AG09309 (cell line): ENCODE measurements at regions not wholly inside any gene's neighbourhood (a gene's known extent, or its start where the extent isn't known, plus 50 kb on each side); places are given as distances from the start of the nearest gene placed in this dataset.

Source experiments
- DNase-seq: peaks from one replicate; pipeline ENCODE4 v3.0.0-alpha.2; 2010; ENCODE audit warnings: low read depth
- H3K4me3 ChIP-seq: 2 replicates; pipeline ENCODE4 v1.5.1; 2011; ENCODE audit warnings: mild to moderate bottlenecking, low read depth, low read length, moderate library complexity; ENCODE audit not compliant: control insufficient read depth
- TF ChIP-seq, protein P1 (sequence below): IDR thresholded peaks from 2 replicates; pipeline ENCODE4 v1.5.1; 2011; ENCODE audit warnings: mild to moderate bottlenecking, low read depth, low read length, inconsistent platforms; ENCODE audit not compliant: insufficient read depth, control insufficient read depth; ENCODE audit errors: missing control alignments

DNA sequence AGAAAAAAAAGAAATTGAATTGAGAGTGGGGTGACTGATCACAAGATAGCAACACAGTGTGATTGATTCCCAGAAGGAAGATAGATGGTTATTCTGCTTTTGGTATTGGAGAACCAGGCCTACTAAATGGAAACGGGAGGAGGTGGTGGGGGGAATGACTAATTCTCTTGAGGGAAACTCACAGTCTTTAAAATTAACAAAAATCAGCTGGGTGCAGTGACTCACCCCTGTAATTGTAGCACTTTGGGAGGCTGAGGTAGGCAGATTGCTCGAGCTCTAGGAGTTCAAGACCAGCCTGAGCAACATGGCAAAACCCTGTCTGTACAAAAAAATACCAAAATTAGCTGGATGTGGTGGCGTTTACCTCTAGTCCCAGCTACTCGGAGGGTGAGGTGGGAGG, 134.6 kb upstream of the PDE4B start:
- no peak overlapping the region for H3K4me3 ChIP-seq
- TF ChIP-seq, protein P1, sequence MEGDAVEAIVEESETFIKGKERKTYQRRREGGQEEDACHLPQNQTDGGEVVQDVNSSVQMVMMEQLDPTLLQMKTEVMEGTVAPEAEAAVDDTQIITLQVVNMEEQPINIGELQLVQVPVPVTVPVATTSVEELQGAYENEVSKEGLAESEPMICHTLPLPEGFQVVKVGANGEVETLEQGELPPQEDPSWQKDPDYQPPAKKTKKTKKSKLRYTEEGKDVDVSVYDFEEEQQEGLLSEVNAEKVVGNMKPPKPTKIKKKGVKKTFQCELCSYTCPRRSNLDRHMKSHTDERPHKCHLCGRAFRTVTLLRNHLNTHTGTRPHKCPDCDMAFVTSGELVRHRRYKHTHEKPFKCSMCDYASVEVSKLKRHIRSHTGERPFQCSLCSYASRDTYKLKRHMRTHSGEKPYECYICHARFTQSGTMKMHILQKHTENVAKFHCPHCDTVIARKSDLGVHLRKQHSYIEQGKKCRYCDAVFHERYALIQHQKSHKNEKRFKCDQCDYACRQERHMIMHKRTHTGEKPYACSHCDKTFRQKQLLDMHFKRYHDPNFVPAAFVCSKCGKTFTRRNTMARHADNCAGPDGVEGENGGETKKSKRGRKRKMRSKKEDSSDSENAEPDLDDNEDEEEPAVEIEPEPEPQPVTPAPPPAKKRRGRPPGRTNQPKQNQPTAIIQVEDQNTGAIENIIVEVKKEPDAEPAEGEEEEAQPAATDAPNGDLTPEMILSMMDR, result no peak
- DNase-seq, result no peak

DNA sequence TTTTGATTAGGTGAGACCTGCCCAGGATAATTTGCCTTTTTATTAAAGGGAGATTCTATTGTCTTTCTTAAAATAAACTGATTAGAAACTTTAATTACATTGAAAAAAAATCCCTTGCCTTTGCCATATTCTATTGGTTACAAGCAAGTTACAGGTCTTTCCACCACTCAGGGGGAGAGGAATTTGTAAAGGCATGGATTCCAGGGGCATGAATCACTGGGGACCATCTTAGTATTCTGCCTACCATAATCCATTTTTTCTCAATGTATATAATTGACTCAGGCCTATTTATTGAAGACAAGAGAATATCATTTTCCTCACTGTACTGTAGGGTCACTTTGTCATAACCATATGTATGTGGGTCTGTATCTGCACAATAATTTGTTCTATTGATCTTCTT, 124.3 kb upstream of the PDE4B start:
- H3K4me3 ChIP-seq, result no peak overlapping the region
- DNase-seq, result no peak
- TF ChIP-seq, protein P1, result no peak

DNA sequence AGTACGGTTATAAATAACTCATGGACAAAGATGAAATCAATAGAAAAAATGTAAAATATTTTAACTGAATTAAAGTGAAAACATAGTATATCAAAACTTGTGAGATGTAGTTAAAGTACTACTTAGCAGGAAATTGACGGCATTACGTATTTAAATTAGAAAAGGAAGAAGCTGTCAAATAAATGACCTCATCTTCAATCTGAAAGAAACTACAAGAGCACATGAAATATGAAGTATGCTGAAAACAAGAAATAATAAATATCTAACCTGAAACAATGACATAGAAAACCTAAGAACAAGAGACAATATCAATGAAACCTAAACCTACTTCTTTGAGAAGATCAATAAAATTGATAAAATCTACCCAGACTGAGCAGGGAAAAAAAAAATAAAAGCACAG, 122.2 kb upstream of the PDE4B start:
- DNase-seq, result no peak
- TF ChIP-seq, protein P1, result no peak

DNA sequence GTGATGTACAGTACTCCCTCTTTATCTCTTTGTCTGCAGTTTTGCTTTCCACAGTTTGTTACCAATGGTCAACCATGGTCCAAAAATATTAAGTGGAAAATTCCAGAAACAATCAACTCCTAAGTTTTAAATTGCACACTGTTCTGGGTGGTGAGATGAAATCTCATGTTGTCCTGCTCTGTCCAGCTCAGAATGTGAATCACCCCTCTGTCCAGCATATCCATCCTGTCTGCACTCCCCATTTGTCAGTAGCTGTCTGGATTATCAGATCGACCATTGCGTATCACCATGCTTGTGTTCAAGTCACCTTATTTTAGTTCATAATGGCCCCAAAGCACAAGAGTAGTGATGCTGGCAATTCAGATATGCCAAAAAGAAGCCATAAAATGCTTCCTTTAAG, 118.2 kb upstream of the PDE4B start:
- no peak for DNase-seq
- TF ChIP-seq, protein P1, result no peak
- no peak overlapping the region for H3K4me3 ChIP-seq

More for the DNA sequence above, 122.2 kb upstream of the PDE4B start:
- H3K4me3 ChIP-seq, result no peak overlapping the region

DNA sequence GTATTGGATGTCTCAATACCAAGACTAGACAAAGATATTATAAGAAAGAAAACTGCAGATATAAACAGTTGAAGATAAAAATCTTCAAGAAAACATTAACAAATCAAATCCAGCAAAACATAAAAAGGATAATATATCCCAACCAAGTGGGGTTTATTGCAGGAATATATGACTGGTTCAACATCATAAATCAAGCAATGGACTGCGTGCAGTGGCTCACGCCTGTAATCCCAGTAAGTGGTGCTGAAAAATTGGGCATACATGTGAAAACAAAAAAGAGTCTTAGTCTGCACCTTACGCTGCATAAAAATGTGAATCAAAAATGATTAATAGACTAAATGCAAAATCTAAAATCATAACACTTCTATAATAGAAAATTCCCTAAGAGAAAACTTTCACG, 112.9 kb upstream of the PDE4B start:
- TF ChIP-seq, protein P1, result no peak
- no peak for DNase-seq
- no peak overlapping the region for H3K4me3 ChIP-seq

DNA sequence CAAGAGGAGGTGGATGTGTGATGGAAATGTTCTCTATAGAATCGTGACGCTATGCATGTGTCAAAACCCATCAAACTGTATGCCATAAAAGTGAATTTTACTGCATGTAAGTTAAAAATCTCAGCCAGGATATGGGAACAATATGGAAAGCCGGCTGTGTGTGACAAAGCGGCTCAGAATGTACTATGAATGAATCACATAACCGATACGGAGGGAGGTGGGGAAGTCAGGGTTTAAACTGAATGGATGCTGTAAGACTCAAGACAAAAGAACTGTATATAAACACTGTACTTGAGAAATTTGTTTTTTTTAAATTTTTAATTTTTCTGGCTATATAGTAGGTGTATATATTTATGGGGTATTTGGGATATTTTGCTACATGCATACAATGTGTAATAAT, 111.6 kb upstream of the PDE4B start:
- no peak overlapping the region for H3K4me3 ChIP-seq
- no peak for DNase-seq
- TF ChIP-seq, protein P1, result no peak

DNA sequence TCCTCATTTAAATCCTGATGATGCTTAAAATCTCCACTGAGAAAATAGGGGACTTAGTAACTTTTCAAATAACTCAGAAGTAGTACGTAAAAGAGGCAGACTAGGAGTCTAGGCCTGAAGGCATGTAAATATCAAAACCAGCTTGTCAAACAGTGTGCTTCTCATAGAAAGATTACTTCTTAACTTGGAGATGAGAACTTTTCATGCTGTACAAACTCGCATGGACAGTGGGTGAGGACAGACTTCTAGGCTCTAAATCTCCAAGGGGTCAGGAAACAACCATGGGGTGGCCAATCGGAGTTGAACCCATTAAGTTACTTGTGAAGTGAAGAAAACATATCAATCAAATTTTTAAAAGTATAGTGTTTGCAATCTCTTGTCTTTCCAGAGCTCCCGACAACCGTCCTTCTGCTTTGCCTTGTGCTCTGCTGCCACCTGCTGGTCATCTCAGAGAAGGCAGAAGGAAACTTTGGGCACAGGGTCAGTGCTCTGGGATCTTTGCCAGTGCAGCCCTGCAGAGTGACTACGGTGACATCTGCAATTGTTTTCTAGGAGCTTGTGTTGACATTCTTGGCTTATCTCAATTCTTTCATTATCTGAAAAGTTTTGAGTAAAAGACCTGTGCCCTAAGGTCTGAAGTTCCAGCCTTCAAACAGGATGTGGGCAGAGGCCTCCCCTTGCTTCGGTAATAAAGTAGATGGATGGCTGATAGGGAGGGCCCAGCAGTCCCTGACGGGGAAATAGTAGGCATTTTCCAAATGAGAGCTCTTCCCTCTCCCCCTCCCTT, 105.1 kb upstream of the PDE4B start:
- H3K4me3 ChIP-seq, result no peak overlapping the region
- TF ChIP-seq, protein P1, result peak; percentile 94
- DNase-seq, result no peak
